Type B pancreatic cell (in vitro differentiated cells): ENCODE measurements at regions not wholly inside any gene's neighbourhood (a gene's known extent, or its start where the extent isn't known, plus 50 kb on each side); places are given as distances from the start of the nearest gene placed in this dataset.

Source experiments
- DNase-seq: peaks from one replicate; pipeline ENCODE4 v3.0.0; 2021; ENCODE audit warnings: mixed read lengths; ENCODE audit not compliant: unreplicated experiment; ENCODE audit errors: extremely low spot score
- H3K27ac Mint-ChIP-seq: 2 replicates; pipeline ENCODE4 v1.8.0; 2021; ENCODE audit warnings: mild to moderate bottlenecking, mixed read lengths
- H3K27me3 Mint-ChIP-seq: 2 replicates; pipeline ENCODE4 v1.8.0; 2021; ENCODE audit warnings: mixed read lengths
- H3K36me3 Mint-ChIP-seq: 2 replicates; pipeline ENCODE4 v1.8.0; 2021; ENCODE audit warnings: mixed read lengths
- H3K4me1 Mint-ChIP-seq: one replicate; pipeline ENCODE4 v1.8.0; 2021; ENCODE audit warnings: mixed read lengths; ENCODE audit not compliant: unreplicated experiment
- H3K4me3 Mint-ChIP-seq: 2 replicates; pipeline ENCODE4 v1.8.0; 2021; ENCODE audit warnings: mild to moderate bottlenecking, mixed read lengths
- H3K9me3 Mint-ChIP-seq: 2 replicates; pipeline ENCODE4 v1.8.0; 2021; ENCODE audit warnings: mixed read lengths
- CTCF ChIP-seq: fragments of 200-600 bp; sonication (generic); conservative IDR thresholded peaks from 2 replicates; pipeline ENCODE4 v1.5.0; 2021; ENCODE audit warnings: antibody characterized with exemption, mild to moderate bottlenecking

GRCh38 chr2:14712111-14712510, 79.6 kb downstream of the LRATD1 start:
- peaks cover 2% of the 10 kb centered on the region for H3K27me3 Mint-ChIP-seq
- peaks cover 5% of the 10 kb centered on the region for H3K4me1 Mint-ChIP-seq
- H3K36me3 Mint-ChIP-seq = no peaks in the 10 kb centered on the region
- TF ChIP-seq CTCF = no peak
- H3K4me3 Mint-ChIP-seq = no peak overlapping the region
- no peak overlapping the region for H3K27ac Mint-ChIP-seq
- no peak for DNase-seq
- H3K9me3 Mint-ChIP-seq = no peaks in the 10 kb centered on the region

GRCh38 chr2:14713248-14713647, 80.7 kb downstream of the LRATD1 start:
- no peak for TF ChIP-seq CTCF
- no peaks in the 10 kb centered on the region for H3K36me3 Mint-ChIP-seq
- H3K4me1 Mint-ChIP-seq = peaks cover 5% of the 10 kb centered on the region
- H3K27ac Mint-ChIP-seq = no peak overlapping the region
- DNase-seq = no peak
- H3K9me3 Mint-ChIP-seq = no peaks in the 10 kb centered on the region
- peaks cover 2% of the 10 kb centered on the region for H3K27me3 Mint-ChIP-seq
- no peak overlapping the region for H3K4me3 Mint-ChIP-seq

GRCh38 chr2:14715600-14715999, 83.1 kb downstream of the LRATD1 start:
- TF ChIP-seq CTCF = no peak
- Mint-ChIP-seq H3K9me3 (no peaks in the 10 kb centered on the region), H3K4me1 (peaks cover 5% of the 10 kb centered on the region), H3K36me3 (no peaks in the 10 kb centered on the region), H3K27me3 (peaks cover 2% of the 10 kb centered on the region), H3K27ac (no peak overlapping the region), H3K4me3 (no peak overlapping the region)
- DNase-seq = no peak

- peaks cover 2% of the 10 kb centered on the region for H3K27me3 Mint-ChIP-seq
- no peak overlapping the region for H3K4me3 Mint-ChIP-seq
- H3K4me1 Mint-ChIP-seq = peaks cover 5% of the 10 kb centered on the region
- H3K9me3 Mint-ChIP-seq = no peaks in the 10 kb centered on the region
- TF ChIP-seq CTCF = no peak
- no peak for DNase-seq
- H3K36me3 Mint-ChIP-seq = no peaks in the 10 kb centered on the region
- H3K27ac Mint-ChIP-seq = no peak overlapping the region
These were observed 83.8 kb downstream of the LRATD1 start for GRCh38 chr2:14716319-14716718.

GRCh38 chr2:14717131-14717530, 84.6 kb downstream of the LRATD1 start:
- TF ChIP-seq CTCF = no peak
- Mint-ChIP-seq H3K4me1 (peaks cover 5% of the 10 kb centered on the region), H3K9me3 (no peaks in the 10 kb centered on the region), H3K4me3 (no peak overlapping the region), H3K27me3 (peaks cover 2% of the 10 kb centered on the region), H3K36me3 (no peaks in the 10 kb centered on the region), H3K27ac (no peak overlapping the region)
- DNase-seq = no peak

- Mint-ChIP-seq H3K9me3 (no peaks in the 10 kb centered on the region), H3K4me3 (no peak overlapping the region)
These were observed 87.8 kb downstream of the LRATD1 start for GRCh38 chr2:14720319-14720718.

More at GRCh38 chr2:14720319-14720718, 87.8 kb downstream of the LRATD1 start:
- DNase-seq = no peak
- H3K4me1 Mint-ChIP-seq = no peaks in the 10 kb centered on the region
- no peak overlapping the region for H3K27ac Mint-ChIP-seq
- no peaks in the 10 kb centered on the region for H3K36me3 Mint-ChIP-seq
- no peaks in the 10 kb centered on the region for H3K27me3 Mint-ChIP-seq
- no peak for TF ChIP-seq CTCF
